ENCODE measurements at regions not wholly inside any gene's neighbourhood (a gene's known extent, or its start where the extent isn't known, plus 50 kb on each side); places are given as distances from the start of the nearest gene placed in this dataset.

DNA sequence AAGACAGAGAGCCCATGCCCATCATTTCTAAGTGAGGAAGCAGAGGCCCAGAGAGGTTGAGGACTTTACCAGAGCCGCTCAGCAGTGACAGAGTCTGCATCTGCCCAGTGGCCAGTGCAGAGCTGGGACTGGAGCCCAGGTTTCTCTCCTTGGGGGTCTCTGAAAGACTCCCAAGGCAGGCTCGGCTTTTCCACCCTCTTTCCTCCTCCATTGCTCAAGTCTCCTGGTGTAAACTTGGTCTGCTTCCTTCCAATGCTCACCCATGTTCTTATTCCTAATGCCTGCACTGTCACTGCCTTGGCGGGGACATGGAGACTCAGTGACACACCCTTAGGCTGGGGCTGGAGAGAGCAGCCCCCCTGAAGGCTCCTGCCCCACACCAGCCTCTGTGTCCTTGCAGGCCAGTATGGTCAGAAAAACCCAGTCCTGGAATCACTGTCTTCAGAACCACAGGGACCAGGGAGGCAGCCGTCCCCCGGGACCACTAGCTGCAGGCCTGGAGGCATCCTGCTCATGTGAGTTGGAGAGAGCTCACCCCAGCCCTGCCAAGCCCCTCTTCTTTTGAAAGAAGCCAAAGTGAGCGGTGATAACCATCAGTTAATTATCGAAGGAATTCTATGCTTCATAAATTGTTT, 211.0 kb upstream of the ZNF536 start:
- intact Hi-C loops (cut with micrococcal nuclease): no loop called here

DNA sequence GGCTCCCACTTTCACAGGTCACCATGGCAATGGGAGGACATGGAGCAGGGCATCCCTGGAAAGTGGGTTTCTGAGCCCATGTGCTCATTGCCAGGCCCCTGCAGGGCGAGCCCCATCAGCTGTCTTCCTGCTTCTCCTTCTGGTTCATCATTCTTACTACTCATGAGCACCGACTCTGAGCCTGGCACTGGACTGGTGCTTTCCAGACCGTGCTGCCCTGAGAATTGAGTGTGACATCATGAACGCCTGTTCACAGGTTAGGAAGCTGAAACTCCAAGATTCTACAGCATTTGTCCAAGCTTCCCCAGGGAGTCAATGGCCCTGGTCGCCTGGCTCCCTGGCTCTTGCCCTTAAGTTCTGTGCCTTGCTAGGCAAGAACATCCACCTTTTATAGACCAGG, 210.4 kb upstream of the ZNF536 start:
- DNase-seq (no peak), ATAC-seq (no peak)
- intact Hi-C loops (cut with micrococcal nuclease): no loop called here

More for the DNA sequence above, 211.0 kb upstream of the ZNF536 start:
- ATAC-seq (no peak), DNase-seq (no peak)

DNA sequence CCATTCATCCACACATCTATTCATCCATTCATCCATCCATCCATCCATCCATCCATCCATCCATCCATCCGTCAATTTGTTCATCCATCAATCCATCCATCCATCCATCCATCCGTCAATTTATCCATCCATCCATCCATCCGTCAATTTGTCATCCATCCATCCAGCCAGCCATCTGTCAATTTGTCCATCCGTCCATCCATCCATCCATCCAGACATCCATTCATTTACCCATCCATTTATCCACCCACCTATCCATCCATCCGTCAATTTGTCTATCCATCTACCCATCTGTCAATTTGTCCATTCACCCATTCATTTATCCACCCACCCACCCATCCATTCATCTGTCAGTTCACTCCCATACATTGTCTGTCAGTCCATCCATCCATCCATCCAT, 209.5 kb upstream of the ZNF536 start:
- ATAC-seq (no peak), DNase-seq (no peak)
- intact Hi-C loops (cut with micrococcal nuclease): no loop called here

DNA sequence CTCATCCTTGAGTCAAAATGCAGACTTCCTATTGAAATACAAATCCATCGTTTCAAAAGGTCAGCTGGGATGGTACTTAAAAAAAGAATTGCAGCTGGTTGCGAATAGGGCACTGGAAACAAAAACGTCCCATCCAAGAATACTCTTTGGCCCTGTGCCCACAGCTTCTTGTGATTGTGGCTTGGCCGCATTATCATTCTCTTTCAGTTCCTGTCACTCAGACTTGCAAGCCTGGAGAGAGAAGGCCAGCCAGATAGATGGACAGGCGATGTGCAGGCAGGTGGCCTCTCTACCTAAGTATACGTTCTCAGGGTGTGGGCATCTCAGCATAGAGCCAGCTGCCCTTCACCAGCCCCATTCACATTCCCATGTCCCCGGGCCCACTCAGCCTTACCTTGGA, 208.5 kb upstream of the ZNF536 start:
- ATAC-seq: peak; percentile 69
- DNase-seq: no peak
- intact Hi-C loops (cut with micrococcal nuclease): no loop called here

DNA sequence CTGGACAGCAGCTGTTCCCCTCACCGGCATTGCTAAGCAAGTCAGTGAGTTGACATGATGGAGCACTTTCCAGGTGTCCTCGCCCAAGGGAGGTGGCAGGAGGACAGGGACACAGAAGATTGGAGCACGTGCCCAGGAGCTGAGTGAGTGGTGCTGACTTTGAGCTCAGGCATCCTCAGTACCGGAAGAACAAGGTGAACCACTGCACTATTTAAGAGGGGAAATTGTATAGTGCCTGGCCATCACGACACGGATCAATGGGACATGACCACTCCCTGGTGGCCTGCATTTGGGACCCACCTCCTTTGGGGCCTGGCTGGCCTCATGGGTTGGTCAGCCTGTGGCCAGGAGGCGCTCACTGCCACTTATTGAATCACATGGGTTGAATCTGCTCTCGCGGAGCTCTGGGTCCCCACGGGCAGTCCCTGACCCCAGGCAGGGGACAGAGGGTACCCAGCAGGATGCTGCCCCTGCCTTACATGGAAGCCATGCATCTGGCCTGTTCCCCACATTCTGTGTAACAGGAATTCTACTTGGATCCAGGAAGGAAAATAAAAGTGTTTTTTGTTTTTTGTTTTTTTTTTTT, 206.9 kb upstream of the ZNF536 start:
- intact Hi-C loops (cut with micrococcal nuclease): no loop called here
- no peak for DNase-seq
- no peak for ATAC-seq

DNA sequence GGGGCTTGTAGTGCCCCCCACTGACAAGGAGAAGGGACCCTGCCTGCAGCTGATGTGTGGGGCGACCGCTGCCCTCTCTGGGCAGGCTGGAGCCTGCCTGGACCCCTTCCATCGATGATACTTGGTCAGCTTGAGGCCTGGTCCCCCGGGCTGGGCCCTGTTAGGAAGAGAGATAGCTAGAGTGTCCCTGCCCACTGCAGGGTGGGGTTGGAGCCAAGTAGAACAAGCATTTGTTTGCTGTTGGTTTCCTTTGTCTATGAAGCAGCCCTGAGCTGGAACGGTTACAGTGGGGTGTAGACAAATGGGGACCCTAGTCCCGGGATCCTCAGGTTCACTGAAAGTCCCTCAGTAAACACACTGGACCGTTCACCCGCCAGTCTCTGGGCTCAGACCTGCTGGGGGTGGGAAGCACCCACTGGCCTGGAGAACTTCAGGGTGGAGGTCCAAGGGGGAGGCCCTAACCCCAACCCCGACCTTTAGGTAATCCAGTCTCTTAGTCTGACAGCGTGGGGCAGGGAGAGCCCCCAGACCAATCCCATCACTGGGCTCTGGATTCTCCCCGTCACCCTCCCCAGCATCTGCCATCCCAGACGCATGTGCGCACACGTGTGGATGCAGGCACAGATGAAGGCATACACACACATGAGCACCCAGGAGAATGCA, 204.8 kb upstream of the ZNF536 start:
- DNase-seq (no peak), ATAC-seq (no peak)
- intact Hi-C loops (cut with micrococcal nuclease): no loop called here

DNA sequence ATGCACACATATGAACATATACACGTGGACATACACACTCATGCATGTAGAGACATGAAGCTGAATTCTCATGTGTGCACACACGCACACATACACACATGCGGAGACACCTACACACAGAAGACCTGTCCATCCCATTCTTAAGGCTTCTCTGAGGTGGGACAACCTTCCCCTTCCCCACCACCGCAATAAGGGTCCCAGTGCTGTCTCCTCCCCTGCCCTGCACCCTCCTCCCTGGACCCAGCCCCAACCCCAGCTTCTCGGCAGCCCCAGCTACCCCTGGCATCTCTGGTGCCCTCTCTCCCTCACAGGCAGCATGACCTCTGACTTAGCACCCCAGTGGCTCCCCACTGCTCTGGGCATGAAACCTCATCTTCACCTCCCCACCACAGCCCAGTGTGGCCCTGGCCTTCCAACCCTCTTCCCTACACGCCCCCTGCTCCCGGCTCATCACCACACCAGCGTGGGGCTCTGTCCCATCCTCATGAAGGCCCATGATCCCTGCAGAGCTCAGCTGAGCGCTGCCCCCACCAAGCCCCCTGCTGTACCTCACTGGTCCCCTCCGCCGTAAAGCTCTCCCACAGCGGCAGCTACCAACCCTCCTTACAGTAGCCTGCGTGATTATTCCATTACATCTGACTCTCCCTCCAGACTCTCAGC, 204.1 kb upstream of the ZNF536 start:
- intact Hi-C loops (cut with micrococcal nuclease): no loop called here
- no peak for ATAC-seq
- no peak for DNase-seq

DNA sequence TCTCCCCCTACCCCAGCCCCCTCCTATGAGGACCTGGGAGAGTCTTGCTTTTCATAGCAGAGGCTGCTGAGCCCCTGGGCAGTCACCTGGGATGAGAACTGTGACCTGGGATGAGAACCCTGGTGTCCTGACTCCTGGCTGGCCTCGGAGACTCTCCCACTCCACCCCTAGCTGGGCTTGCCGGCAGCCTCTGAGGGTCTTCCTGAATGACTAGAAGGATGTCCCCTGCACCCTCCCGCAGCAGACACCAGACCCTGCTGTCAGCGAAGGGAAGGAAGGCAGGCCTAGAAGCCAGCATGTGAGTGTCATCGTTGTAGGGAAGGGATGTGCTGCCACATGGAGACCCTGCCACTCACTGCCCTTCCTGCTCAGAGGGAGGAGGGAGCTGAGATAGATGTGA, 203.4 kb upstream of the ZNF536 start:
- no peak for ATAC-seq
- intact Hi-C loops (cut with micrococcal nuclease): no loop called here
- no peak for DNase-seq

DNA sequence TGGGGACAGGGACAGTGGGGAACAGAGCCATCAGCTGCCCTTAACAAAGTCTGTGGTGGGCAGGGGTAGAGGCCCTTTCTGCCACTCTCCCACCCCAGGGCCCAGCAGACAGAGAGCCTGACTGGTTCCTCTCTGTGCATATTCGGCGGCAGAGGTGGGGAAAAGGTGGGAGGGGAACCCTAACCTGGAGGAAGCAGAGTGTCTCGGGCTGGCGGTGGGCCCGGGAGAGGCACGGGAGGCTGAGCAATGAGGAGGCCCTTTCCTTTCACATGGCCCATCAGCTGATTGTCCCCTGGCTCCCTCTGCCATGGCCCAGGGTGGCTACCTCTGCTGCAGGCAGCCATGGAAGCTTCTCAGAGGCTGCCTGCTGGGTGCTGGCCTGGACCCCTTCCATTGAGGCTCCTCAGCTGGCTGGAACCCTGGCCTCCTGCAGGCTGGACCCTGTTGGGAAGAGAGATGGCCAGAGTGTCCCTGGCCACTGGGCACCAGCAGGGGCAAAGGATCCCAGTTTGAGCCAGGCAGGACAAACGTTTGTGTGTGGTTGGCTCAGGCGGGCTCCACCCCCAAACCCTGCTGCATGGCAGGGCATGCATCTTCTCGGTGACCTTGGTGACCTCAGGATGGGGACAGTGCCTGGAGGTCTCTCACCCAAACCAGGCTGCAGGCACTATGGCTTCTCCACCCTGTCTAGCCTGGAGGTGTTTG, 202.8 kb upstream of the ZNF536 start:
- DNase-seq (no peak), ATAC-seq (no peak)
- intact Hi-C loops (cut with micrococcal nuclease): no loop called here

DNA sequence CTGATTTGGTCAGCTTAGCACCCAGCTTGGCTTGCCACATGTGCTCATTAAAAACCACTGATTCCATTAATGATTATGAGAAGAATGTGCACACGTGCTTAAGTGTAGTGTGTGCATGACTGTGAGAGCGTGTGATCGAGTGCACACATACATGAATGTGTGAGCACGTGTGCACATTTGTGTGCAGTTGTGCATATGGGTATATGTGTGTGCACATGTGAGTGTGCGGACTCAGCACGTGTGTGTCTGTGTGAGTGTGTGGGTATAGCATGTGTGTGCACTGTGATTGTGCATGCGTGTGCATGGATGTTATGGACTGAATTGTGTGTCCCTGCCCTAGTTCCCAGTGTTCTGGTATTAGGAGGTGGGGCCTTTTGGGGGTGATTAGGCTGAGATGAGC, 202.1 kb upstream of the ZNF536 start:
- intact Hi-C loops (cut with micrococcal nuclease): no loop called here
- DNase-seq (no peak), ATAC-seq (no peak)

DNA sequence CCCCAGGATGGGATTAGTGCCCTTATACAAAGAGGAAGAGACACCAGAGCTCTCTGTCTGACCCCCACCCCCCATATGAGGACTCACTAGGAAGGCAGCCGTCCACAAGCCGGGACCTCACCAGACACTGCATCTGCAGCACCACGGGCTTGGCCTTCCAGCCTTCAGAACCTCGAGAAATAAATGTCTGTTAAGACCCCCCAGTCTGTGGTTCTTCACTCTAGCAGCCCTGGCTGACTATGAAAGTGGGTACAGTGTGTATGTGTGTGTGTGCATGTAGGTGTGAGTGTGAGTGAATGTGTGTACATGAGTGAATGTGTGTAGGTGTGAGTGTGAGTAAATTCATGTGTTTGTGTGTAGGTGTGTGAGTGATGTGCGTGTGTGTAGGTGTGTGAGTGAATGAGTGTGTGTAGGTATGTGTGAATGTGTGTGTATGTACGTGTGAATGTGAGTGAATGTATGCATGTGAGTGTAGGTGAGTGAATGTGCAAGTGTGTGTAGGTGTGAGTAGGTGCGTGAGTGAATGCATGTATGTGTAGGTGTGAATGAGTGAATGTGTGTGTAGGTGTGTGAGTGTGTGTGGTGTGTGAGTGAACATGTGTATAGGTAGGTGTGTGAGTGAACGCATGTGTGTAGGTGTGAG, 201.6 kb upstream of the ZNF536 start:
- ATAC-seq (no peak), DNase-seq (no peak)
- intact Hi-C loops (cut with micrococcal nuclease): no loop called here

DNA sequence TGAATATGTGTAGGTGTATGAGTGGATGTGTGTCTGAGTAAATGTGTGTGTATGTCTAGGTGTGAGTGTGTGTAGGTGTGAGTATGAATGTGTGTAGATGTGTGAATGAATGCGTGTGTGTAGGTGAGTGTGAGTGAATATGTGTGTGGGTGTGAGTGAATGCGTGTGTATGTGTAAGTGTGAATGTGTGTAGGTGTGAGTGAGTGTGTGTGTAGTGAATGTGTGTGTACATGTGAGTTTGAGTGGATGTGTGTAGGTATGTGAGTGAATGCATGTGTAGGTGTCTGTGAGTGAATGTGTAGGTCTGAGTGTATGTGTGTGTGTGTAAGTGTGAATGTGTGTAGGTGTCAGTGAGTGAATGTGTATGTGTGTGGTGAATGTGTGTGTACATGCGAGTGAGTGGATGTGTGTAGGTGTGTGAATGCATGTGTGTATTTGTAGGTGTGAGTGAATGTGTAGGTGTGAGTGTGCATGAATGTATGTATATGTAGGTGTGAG, 201.0 kb upstream of the ZNF536 start:
- DNase-seq (no peak), ATAC-seq (no peak)
- intact Hi-C loops (cut with micrococcal nuclease): no loop called here

DNA sequence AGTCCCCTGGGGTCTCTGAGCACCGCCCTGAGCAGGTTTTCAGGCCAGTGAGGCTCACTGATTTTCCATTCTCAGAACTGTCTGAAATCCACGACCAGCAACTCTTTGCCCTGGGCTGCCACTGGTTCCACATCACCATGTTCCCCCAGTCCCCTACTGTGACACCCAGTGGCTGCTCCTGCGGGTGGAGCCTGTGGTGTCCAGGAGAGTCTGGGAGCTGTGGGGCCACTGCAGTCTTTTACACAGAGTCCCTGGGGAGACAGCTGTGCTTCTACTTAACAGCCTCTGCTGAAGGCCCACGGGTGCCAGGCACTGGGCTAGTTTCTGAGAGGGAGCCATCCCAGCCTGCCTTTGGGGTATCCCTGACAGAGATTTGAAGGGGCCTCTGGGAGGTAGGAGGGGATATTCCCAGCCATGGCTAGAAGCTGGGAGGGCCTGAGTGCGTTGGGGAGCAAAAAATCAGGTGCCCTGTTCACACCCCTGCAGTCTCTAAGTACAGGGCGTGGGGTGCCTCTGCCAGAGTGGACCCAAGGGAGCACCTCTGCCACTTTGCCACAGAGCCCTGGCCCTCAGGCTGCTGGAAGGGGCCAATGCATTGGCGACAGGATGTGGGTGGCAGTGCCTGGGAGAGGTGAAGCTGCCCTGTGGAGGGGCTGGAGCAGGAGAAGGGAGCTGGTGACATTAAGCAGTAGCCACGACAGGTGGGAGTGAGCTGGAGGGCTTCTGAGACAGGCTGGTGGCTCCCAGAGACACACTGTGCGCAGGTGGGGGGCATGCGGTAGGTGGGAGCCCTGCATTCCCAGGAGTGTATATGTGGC, 200.2 kb upstream of the ZNF536 start:
- intact Hi-C loops (cut with micrococcal nuclease): no loop called here
- DNase-seq (no peak), ATAC-seq (no peak)

DNA sequence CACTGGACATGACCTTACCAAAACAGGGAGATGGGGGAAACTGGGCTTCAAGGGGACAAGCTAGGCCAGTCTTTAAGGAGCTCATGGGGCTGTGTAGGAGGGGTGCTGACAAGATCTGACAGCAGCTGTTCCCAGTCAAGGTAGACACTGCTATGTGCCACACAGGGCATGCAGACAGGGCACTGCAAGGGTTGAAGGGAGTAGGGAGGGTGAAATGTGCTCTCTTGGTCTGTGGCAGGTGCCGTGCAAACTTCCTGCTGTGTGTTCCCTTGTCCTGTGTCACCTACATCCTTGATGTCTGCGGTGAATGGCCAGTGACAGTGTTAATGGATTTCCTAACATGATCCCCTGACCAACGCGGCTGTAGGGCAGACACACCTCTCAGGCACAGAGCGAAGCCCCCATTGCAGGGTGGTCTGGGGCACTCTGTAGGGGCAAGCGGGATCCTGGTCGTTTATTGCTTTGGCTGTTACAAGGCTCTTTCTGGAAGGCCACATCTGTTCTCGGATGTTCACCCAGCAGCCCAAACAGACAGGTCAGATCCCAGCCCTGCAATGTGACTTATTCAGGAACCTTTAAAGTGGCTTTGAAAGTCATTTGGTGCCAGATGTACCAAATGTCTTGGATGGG, 199.5 kb upstream of the ZNF536 start:
- intact Hi-C loops (cut with micrococcal nuclease): no loop called here
- DNase-seq (no peak), ATAC-seq (no peak)

DNA sequence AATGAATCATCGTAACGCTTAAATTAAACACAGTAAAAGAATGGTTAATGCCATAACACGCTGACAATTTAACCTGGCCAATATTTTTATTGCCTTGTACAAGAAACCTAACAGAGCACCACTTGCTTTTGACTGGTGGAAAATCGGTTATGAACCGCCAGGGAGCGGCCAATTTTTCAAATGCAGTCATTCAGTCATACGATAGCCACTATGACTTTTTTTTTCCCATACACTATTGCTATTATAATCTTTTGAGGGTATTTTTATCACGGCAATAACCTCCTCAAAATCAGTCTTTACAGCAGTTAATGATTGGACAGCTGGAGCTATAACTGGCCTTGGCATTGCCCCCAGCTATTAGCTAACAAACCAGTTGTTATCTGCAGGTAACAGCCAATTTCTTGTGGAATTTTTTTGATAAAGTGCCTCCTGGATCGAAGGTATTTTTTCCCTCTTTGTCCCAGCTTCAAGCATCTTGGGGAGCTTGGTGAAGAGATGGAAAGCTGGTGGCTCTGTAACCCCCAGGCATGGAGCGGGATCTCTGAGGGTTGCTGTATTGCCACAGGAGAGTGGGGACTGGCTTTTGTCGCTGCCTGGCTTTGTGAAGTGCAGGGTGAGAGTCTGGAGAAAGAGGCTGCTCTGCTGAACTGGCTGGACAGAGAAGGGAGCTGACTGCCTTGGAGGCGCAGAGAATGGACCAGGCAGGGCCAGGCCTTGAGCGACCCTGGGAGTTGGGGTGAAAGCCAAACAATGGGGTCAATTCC, 198.4 kb upstream of the ZNF536 start:
- intact Hi-C loops (cut with micrococcal nuclease): no loop called here
- ATAC-seq: no peak

DNA sequence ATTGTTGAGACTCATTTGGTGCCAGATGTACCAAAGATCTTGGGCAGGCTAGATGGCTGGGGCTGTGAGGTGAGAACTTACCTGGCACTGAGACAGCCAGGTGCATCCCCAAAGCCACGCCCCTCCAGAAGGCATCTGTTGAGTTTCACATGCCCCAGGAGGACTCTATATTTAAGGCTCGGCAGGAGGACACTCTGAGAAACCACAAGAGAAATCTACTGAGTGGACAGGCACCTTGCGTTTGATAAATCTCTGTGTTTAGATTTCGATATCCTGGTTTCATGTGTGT, 197.9 kb upstream of the ZNF536 start:
- intact Hi-C loops (cut with micrococcal nuclease): no loop called here
- DNase-seq (no peak), ATAC-seq (no peak)

More for the DNA sequence above, 198.4 kb upstream of the ZNF536 start:
- no peak for DNase-seq

DNA sequence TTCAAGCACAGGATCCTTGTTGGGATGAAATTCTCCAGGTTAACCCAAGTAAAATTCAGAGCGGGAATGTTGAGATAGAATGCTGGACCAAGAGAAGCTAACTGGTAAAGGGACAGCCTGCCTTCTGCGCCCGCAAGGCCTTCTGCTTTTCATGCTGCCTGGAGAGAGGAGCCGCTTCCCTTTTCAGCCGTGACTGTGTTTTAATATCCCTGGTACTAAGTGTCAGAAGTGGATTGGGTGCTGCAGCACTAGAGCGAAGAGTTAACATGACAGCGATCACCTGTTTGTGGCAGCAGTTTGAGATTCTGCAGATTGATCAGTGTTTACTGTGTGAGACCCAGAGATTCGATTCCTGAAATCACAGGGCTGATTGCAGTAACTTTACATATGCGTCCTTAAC, 197.4 kb upstream of the ZNF536 start:
- intact Hi-C loops (cut with micrococcal nuclease): no loop called here
- ATAC-seq: no peak
- no peak for DNase-seq

DNA sequence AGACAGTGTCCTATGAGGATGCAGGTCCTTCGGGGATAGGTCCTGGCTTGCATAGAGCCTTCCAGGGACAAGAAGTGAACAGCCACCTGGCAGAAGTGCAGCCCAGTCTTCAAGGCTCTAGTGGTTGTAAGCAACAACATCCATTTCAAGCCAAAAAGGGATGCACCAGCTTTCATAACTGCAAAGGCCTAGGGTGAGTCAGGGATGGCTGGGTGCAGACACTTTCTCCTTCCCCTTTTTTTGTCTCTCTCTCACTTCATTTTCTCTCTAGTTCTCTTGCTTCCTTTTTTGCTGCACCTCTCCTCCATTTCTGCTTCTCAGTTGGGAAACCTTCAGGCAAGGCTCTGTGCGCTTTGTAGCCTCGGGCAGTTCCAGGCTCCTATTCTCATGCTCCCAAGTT, 196.2 kb upstream of the ZNF536 start:
- no peak for ATAC-seq
- DNase-seq: no peak
- intact Hi-C loops (cut with micrococcal nuclease): no loop called here

All from left ventricle myocardium superior (tissue), 1 donor.